Heart left ventricle (tissue), 13 donors: ENCODE measurements at regions not wholly inside any gene's neighbourhood (a gene's known extent, or its start where the extent isn't known, plus 50 kb on each side); places are given as distances from the start of the nearest gene placed in this dataset.

Source experiments
- POLR2A ChIP-seq, 2 donors: fragments of 450-650 bp; IDR thresholded peaks; one replicate each; pipeline ENCODE4 v1.6.1; 2017; ENCODE audit warnings: antibody characterized with exemption in 2 of 2, mild to moderate bottlenecking in 2 of 2, moderate library complexity in 2 of 2
- TF ChIP-seq, protein P1 (sequence below), 12 donors: fragments of 200-600 bp; sonication (generic) in 4 of 12; IDR thresholded peaks; one replicate each; pipeline versions ENCODE4 v1.5.0 to v1.8.0; 2018 to 2022; ENCODE audit warnings: antibody characterized with exemption in 12 of 12, mild to moderate bottlenecking in 5 of 12
- donor health status: ischemic (EF 13 %, LVEDD 7.1; RV severe dilation, severe dysfunction).
- donor health status: DM: no; HTN: yes; CAD: no.
- donor health status: DM: no; HTN: no; CAD: no.
- donor health status: ischemic (EF 25% LVEDD 6.9; RV normal size, moderate dysfunction).
- donor health status: ischemic (EF 25% LVEDD 5.7; RV mildly dilated, moderate dysfunction).
- donor health status: ischemic (EF 35%, LVEDD 5.7; RV mildly dilated, moderate dysfunction).
- donor health status: nonischemic (EF 11% LVEDD 7.7; RV severe dilation, severe dysfunction).
- donor health status: DM: yes; HTN: yes; CAD: no.
- donor health status: PGD.
- donor health status: ischemic (EF 29% LVEDD 5.4; RV normal size, mild dysfunction).
- donor health status: nonischemic (EF 23%, LVEDD 6.1; RV moderate dilation, normal function).

DNA sequence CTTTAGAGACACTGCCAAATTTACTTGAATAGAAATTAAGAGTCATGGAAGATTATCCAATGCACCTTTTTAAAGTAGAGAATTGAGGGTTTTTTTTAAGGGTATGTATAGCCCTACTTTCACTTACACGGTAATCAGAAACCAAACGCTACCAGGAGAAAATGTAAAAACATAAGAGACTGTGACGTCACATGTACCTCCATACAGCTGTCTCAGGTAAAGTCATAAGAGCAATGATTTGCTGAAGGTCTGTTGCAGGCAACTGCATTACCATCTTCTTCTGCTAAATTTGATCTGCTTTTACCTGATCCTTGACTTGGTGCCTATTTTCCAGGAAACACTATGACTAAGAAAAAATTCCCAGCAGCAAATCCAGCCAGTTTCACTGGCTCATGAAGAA, 478.5 kb upstream of the DDX18 start:
- TF ChIP-seq, protein P1, sequence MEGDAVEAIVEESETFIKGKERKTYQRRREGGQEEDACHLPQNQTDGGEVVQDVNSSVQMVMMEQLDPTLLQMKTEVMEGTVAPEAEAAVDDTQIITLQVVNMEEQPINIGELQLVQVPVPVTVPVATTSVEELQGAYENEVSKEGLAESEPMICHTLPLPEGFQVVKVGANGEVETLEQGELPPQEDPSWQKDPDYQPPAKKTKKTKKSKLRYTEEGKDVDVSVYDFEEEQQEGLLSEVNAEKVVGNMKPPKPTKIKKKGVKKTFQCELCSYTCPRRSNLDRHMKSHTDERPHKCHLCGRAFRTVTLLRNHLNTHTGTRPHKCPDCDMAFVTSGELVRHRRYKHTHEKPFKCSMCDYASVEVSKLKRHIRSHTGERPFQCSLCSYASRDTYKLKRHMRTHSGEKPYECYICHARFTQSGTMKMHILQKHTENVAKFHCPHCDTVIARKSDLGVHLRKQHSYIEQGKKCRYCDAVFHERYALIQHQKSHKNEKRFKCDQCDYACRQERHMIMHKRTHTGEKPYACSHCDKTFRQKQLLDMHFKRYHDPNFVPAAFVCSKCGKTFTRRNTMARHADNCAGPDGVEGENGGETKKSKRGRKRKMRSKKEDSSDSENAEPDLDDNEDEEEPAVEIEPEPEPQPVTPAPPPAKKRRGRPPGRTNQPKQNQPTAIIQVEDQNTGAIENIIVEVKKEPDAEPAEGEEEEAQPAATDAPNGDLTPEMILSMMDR (IDR thresholded peaks at IDR 0.05), result no peak
- TF ChIP-seq POLR2A (IDR thresholded peaks at IDR 0.05), result no peak
